ENCODE measurements at regions not wholly inside any gene's neighbourhood (a gene's known extent, or its start where the extent isn't known, plus 50 kb on each side); places are given as distances from the start of the nearest gene placed in this dataset.

GRCh38 chr2:144152817-144153271, 367.1 kb downstream of the ZEB2 start:
- H3K27me3 ChIP-seq (ENCODE audit: low read length): no peaks in the 10 kb centered on the region
- 0 out of 2 replicates have a peak overlapping the region, but pooled peaks have one; percentile 27 for H2AFZ ChIP-seq (ENCODE audit: low read length)
- peak overlapping the region; percentile 26; the same call in 1 of the 2 replicates for H3K27ac ChIP-seq (ENCODE audit: low read length)
- no peaks in the 10 kb centered on the region for H4K20me1 ChIP-seq (ENCODE audit: insufficient read depth, low read depth, low read length)
- no peaks in the 10 kb centered on the region for H3K36me3 ChIP-seq (ENCODE audit: insufficient read depth, low read length)
- H3K9me3 ChIP-seq (ENCODE audit: low read length): no peaks in the 10 kb centered on the region
- DNase-seq: peak; percentile 81
- peaks cover 30% of the 10 kb centered on the region for H3K4me1 ChIP-seq (ENCODE audit: low read length)
- H3K4me3 ChIP-seq (ENCODE audit: low read length): no peak overlapping the region
- H3K4me2 ChIP-seq (ENCODE audit: low read depth, low read length, poor library complexity, severe bottlenecking): peak overlapping the region; percentile 44
- peak overlapping the region; percentile 27; the same call in 1 of the 2 replicates for H3K9ac ChIP-seq (ENCODE audit: low read length)
- peaks cover 21% of the 10 kb centered on the region for H3K79me2 ChIP-seq (ENCODE audit: low read length)
- H3K9me2 ChIP-seq (replicated peaks; ENCODE audit: insufficient read depth, low read length): no peaks in the 10 kb centered on the region

- H3K27ac ChIP-seq (ENCODE audit: low read length): no peak overlapping the region
- H3K79me2 ChIP-seq (ENCODE audit: low read length): peaks cover 25% of the 10 kb centered on the region
- no peaks in the 10 kb centered on the region for H4K20me1 ChIP-seq (ENCODE audit: insufficient read depth, low read depth, low read length)
- H3K4me2 ChIP-seq (ENCODE audit: low read depth, low read length, poor library complexity, severe bottlenecking): no peak overlapping the region
- no peak overlapping the region for H3K9ac ChIP-seq (ENCODE audit: low read length)
- no peak overlapping the region for H3K4me3 ChIP-seq (ENCODE audit: low read length)
- no peaks in the 10 kb centered on the region for H3K9me2 ChIP-seq (replicated peaks; ENCODE audit: insufficient read depth, low read length)
- no peaks in the 10 kb centered on the region for H3K36me3 ChIP-seq (ENCODE audit: insufficient read depth, low read length)
- DNase-seq: no peak
- H3K27me3 ChIP-seq (ENCODE audit: low read length): no peaks in the 10 kb centered on the region
- H2AFZ ChIP-seq (ENCODE audit: low read length): no peak overlapping the region
- H3K4me1 ChIP-seq (ENCODE audit: low read length): peaks cover 23% of the 10 kb centered on the region
- no peaks in the 10 kb centered on the region for H3K9me3 ChIP-seq (ENCODE audit: low read length)
Measured at GRCh38 chr2:144151851-144152250, 368.1 kb downstream of the ZEB2 start.

- H3K4me3 ChIP-seq (ENCODE audit: low read length): no peak overlapping the region
- H3K27ac ChIP-seq (ENCODE audit: low read length): no peak overlapping the region
- no peaks in the 10 kb centered on the region for H3K36me3 ChIP-seq (ENCODE audit: insufficient read depth, low read length)
- no peak overlapping the region for H3K9ac ChIP-seq (ENCODE audit: low read length)
- peaks cover 25% of the 10 kb centered on the region for H3K79me2 ChIP-seq (ENCODE audit: low read length)
- DNase-seq: no peak
- no peaks in the 10 kb centered on the region for H3K9me3 ChIP-seq (ENCODE audit: low read length)
- no peaks in the 10 kb centered on the region for H4K20me1 ChIP-seq (ENCODE audit: insufficient read depth, low read depth, low read length)
- H2AFZ ChIP-seq (ENCODE audit: low read length): no peak overlapping the region
- no peaks in the 10 kb centered on the region for H3K9me2 ChIP-seq (replicated peaks; ENCODE audit: insufficient read depth, low read length)
- no peak overlapping the region for H3K4me2 ChIP-seq (ENCODE audit: low read depth, low read length, poor library complexity, severe bottlenecking)
- no peaks in the 10 kb centered on the region for H3K27me3 ChIP-seq (ENCODE audit: low read length)
- H3K4me1 ChIP-seq (ENCODE audit: low read length): peaks cover 19% of the 10 kb centered on the region
Measured at GRCh38 chr2:144151405-144151804, 368.5 kb downstream of the ZEB2 start.

GRCh38 chr2:144147356-144147755, 372.6 kb downstream of the ZEB2 start:
- H3K4me2 ChIP-seq (ENCODE audit: low read depth, low read length, poor library complexity, severe bottlenecking): no peak overlapping the region
- H4K20me1 ChIP-seq (ENCODE audit: insufficient read depth, low read depth, low read length): no peaks in the 10 kb centered on the region

GRCh38 chr2:144146876-144147275, 373.0 kb downstream of the ZEB2 start:
- no peak overlapping the region for H3K4me3 ChIP-seq (ENCODE audit: low read length)
- peaks cover 20% of the 10 kb centered on the region for H3K4me1 ChIP-seq (ENCODE audit: low read length)
- no peaks in the 10 kb centered on the region for H3K9me3 ChIP-seq (ENCODE audit: low read length)
- H2AFZ ChIP-seq (ENCODE audit: low read length): no peak overlapping the region
- H3K9ac ChIP-seq (ENCODE audit: low read length): no peak overlapping the region
- DNase-seq: no peak
- H3K36me3 ChIP-seq (ENCODE audit: insufficient read depth, low read length): no peaks in the 10 kb centered on the region
- no peak overlapping the region for H3K27ac ChIP-seq (ENCODE audit: low read length)
- H3K4me2 ChIP-seq (ENCODE audit: low read depth, low read length, poor library complexity, severe bottlenecking): no peak overlapping the region
- no peaks in the 10 kb centered on the region for H3K27me3 ChIP-seq (ENCODE audit: low read length)
- peaks cover 22% of the 10 kb centered on the region for H3K79me2 ChIP-seq (ENCODE audit: low read length)
- H4K20me1 ChIP-seq (ENCODE audit: insufficient read depth, low read depth, low read length): no peaks in the 10 kb centered on the region
- no peaks in the 10 kb centered on the region for H3K9me2 ChIP-seq (replicated peaks; ENCODE audit: insufficient read depth, low read length)

More at GRCh38 chr2:144147356-144147755, 372.6 kb downstream of the ZEB2 start:
- peaks cover 22% of the 10 kb centered on the region for H3K79me2 ChIP-seq (ENCODE audit: low read length)
- no peak for DNase-seq
- no peaks in the 10 kb centered on the region for H3K27me3 ChIP-seq (ENCODE audit: low read length)
- no peaks in the 10 kb centered on the region for H3K36me3 ChIP-seq (ENCODE audit: insufficient read depth, low read length)
- no peaks in the 10 kb centered on the region for H3K9me2 ChIP-seq (replicated peaks; ENCODE audit: insufficient read depth, low read length)
- no peaks in the 10 kb centered on the region for H3K9me3 ChIP-seq (ENCODE audit: low read length)
- no peak overlapping the region for H3K4me3 ChIP-seq (ENCODE audit: low read length)
- no peak overlapping the region for H3K9ac ChIP-seq (ENCODE audit: low read length)
- H3K4me1 ChIP-seq (ENCODE audit: low read length): peaks cover 22% of the 10 kb centered on the region
- no peak overlapping the region for H2AFZ ChIP-seq (ENCODE audit: low read length)
- H3K27ac ChIP-seq (ENCODE audit: low read length): no peak overlapping the region

GRCh38 chr2:144146076-144146475, 373.8 kb downstream of the ZEB2 start:
- H3K27me3 ChIP-seq (ENCODE audit: low read length): no peaks in the 10 kb centered on the region
- no peak for DNase-seq
- H2AFZ ChIP-seq (ENCODE audit: low read length): no peak overlapping the region
- H3K4me3 ChIP-seq (ENCODE audit: low read length): no peak overlapping the region
- H4K20me1 ChIP-seq (ENCODE audit: insufficient read depth, low read depth, low read length): no peaks in the 10 kb centered on the region
- H3K4me1 ChIP-seq (ENCODE audit: low read length): peaks cover 20% of the 10 kb centered on the region
- H3K27ac ChIP-seq (ENCODE audit: low read length): no peak overlapping the region
- H3K4me2 ChIP-seq (ENCODE audit: low read depth, low read length, poor library complexity, severe bottlenecking): no peak overlapping the region
- H3K9ac ChIP-seq (ENCODE audit: low read length): no peak overlapping the region
- H3K9me3 ChIP-seq (ENCODE audit: low read length): no peaks in the 10 kb centered on the region
- H3K36me3 ChIP-seq (ENCODE audit: insufficient read depth, low read length): no peaks in the 10 kb centered on the region
- peaks cover 19% of the 10 kb centered on the region for H3K79me2 ChIP-seq (ENCODE audit: low read length)
- no peaks in the 10 kb centered on the region for H3K9me2 ChIP-seq (replicated peaks; ENCODE audit: insufficient read depth, low read length)

- DNase-seq: peak; percentile 57
- H3K9me2 ChIP-seq (replicated peaks; ENCODE audit: insufficient read depth, low read length): no peaks in the 10 kb centered on the region
- peak overlapping the region; percentile 60 for H3K27ac ChIP-seq (ENCODE audit: low read length)
- no peak overlapping the region for H3K9ac ChIP-seq (ENCODE audit: low read length)
- H3K4me2 ChIP-seq (ENCODE audit: low read depth, low read length, poor library complexity, severe bottlenecking): no peak overlapping the region
- no peak overlapping the region for H3K4me3 ChIP-seq (ENCODE audit: low read length)
- H4K20me1 ChIP-seq (ENCODE audit: insufficient read depth, low read depth, low read length): no peaks in the 10 kb centered on the region
- peaks cover 12% of the 10 kb centered on the region for H3K4me1 ChIP-seq (ENCODE audit: low read length)
- H3K9me3 ChIP-seq (ENCODE audit: low read length): no peaks in the 10 kb centered on the region
- no peaks in the 10 kb centered on the region for H3K27me3 ChIP-seq (ENCODE audit: low read length)
- H3K79me2 ChIP-seq (ENCODE audit: low read length): peaks cover 8% of the 10 kb centered on the region
- 0 out of 2 replicates have a peak overlapping the region, but pooled peaks have one; percentile 7 for H2AFZ ChIP-seq (ENCODE audit: low read length)
- no peaks in the 10 kb centered on the region for H3K36me3 ChIP-seq (ENCODE audit: insufficient read depth, low read length)
Measured at GRCh38 chr2:144143294-144144151, 376.4 kb downstream of the ZEB2 start.

- Histone ChIP-seq H3K9me2 (replicated peaks; ENCODE audit: insufficient read depth, low read length) (no peaks in the 10 kb centered on the region), H3K36me3 (ENCODE audit: insufficient read depth, low read length) (no peaks in the 10 kb centered on the region), H3K4me1 (ENCODE audit: low read length) (peaks cover 12% of the 10 kb centered on the region), H4K20me1 (ENCODE audit: insufficient read depth, low read depth, low read length) (no peaks in the 10 kb centered on the region), H3K9me3 (ENCODE audit: low read length) (no peaks in the 10 kb centered on the region), H3K79me2 (ENCODE audit: low read length) (no peaks in the 10 kb centered on the region), H3K27me3 (ENCODE audit: low read length) (no peaks in the 10 kb centered on the region), H3K4me2 (ENCODE audit: low read depth, low read length, poor library complexity, severe bottlenecking) (no peak overlapping the region), H3K27ac (ENCODE audit: low read length) (no peak overlapping the region), H3K9ac (ENCODE audit: low read length) (no peak overlapping the region), H3K4me3 (ENCODE audit: low read length) (no peak overlapping the region), H2AFZ (ENCODE audit: low read length) (no peak overlapping the region)
- DNase-seq: no peak
Measured at GRCh38 chr2:144140891-144141290, 379.0 kb downstream of the ZEB2 start.
